ENCODE measurements at regions not wholly inside any gene's neighbourhood (a gene's known extent, or its start where the extent isn't known, plus 50 kb on each side); places are given as distances from the start of the nearest gene placed in this dataset.
A peak's percentile ranks its signal among the peaks of the same experiment; 100 is the strongest.
"Not testable (repeated sequence)": the region's sequence is repeated elsewhere in the genome, so short reads cannot be mapped to it uniquely, and the experiment has no call there.

- H3K9me3 ChIP-seq (ENCODE audit: low read length), result no peaks in the 10 kb centered on the region
- no TSS peak for BruUV-seq (replicated peaks)
These were observed 947.1 kb upstream of the HS3ST1 start for GRCh38 chr4:12375805-12376204.

GRCh38 chr4:12365869-12366268 is 937.2 kb upstream of the HS3ST1 start:
- H3K27me3 ChIP-seq (ENCODE audit: low read length); H3K9ac ChIP-seq (ENCODE audit: low read length); H2AFZ ChIP-seq (ENCODE audit: low read length); POLR2A ChIA-PET (ENCODE audit: unreplicated experiment); DNase-seq; H3F3A ChIP-seq (ENCODE audit: low read length, unreplicated experiment); H3K36me3 ChIP-seq (ENCODE audit: low read depth, low read length); H3K9me2 ChIP-seq (replicated peaks; ENCODE audit: low read length); H3K4me1 ChIP-seq (ENCODE audit: insufficient read depth, low read length); H3K9me3 ChIP-seq (ENCODE audit: low read length); H3K27ac ChIP-seq (ENCODE audit: low read length); BruUV-seq (replicated peaks); intact Hi-C loops (cut with micrococcal nuclease); H3K79me2 ChIP-seq (ENCODE audit: low read length); H3K4me2 ChIP-seq (ENCODE audit: low read length); H3K4me3 ChIP-seq (ENCODE audit: low read length); H4K20me1 ChIP-seq (ENCODE audit: low read length); CTCF ChIA-PET; ATAC-seq: not testable (repeated sequence)

More at GRCh38 chr4:12375805-12376204, 947.1 kb upstream of the HS3ST1 start:
- Histone ChIP-seq H3K27me3 (ENCODE audit: low read length) (no peaks in the 10 kb centered on the region), H3K4me1 (ENCODE audit: insufficient read depth, low read length) (no peaks in the 10 kb centered on the region), H3K27ac (ENCODE audit: low read length) (no peak overlapping the region), H3K4me3 (ENCODE audit: low read length) (no peak overlapping the region), H3K4me2 (ENCODE audit: low read length) (no peak overlapping the region), H3F3A (ENCODE audit: low read length, unreplicated experiment) (no peaks in the 10 kb centered on the region), H3K79me2 (ENCODE audit: low read length) (no peaks in the 10 kb centered on the region), H4K20me1 (ENCODE audit: low read length) (no peaks in the 10 kb centered on the region), H3K9ac (ENCODE audit: low read length) (no peak overlapping the region), H2AFZ (ENCODE audit: low read length) (no peak overlapping the region), H3K36me3 (ENCODE audit: low read depth, low read length) (no peaks in the 10 kb centered on the region), H3K9me2 (replicated peaks; ENCODE audit: low read length) (no peaks in the 10 kb centered on the region)
- DNase-seq (no peak), ATAC-seq (no peak)
- CTCF ChIA-PET, result no interaction called here
- POLR2A ChIA-PET (ENCODE audit: unreplicated experiment), result no interaction called here
- TF ChIP-seq CTCF (conservative IDR thresholded peaks at IDR 0.05; ENCODE audit: low read depth, low read length) (no peak), EZH2phosphoT487 (IDR thresholded peaks at IDR 0.05; ENCODE audit: borderline replicate concordance, low read length) (no peak), EZH2 (IDR thresholded peaks at IDR 0.05; ENCODE audit: low read length, unreplicated experiment) (no peak)
- intact Hi-C loops (cut with micrococcal nuclease), result no loop called here

GRCh38 chr4:12360391-12360790 is 931.7 kb upstream of the HS3ST1 start:
- no peaks in the 10 kb centered on the region for H3K36me3 ChIP-seq (ENCODE audit: low read depth, low read length)
- no peaks in the 10 kb centered on the region for H4K20me1 ChIP-seq (ENCODE audit: low read length)
- H3K4me2 ChIP-seq (ENCODE audit: low read length), result no peak overlapping the region
- no peaks in the 10 kb centered on the region for H3K9me2 ChIP-seq (replicated peaks; ENCODE audit: low read length)
- DNase-seq (peak; percentile 38), ATAC-seq (no peak)
- intact Hi-C loops (cut with micrococcal nuclease), result no loop called here
- no peaks in the 10 kb centered on the region for H3K9me3 ChIP-seq (ENCODE audit: low read length)
- H3K27ac ChIP-seq (ENCODE audit: low read length), result no peak overlapping the region
- no peaks in the 10 kb centered on the region for H3K27me3 ChIP-seq (ENCODE audit: low read length)
- no peaks in the 10 kb centered on the region for H3F3A ChIP-seq (ENCODE audit: low read length, unreplicated experiment)
- no peak overlapping the region for H3K4me3 ChIP-seq (ENCODE audit: low read length)
- no peaks in the 10 kb centered on the region for H3K4me1 ChIP-seq (ENCODE audit: insufficient read depth, low read length)
- CTCF ChIA-PET, result no interaction called here
- H3K9ac ChIP-seq (ENCODE audit: low read length), result no peak overlapping the region
- POLR2A ChIA-PET (ENCODE audit: unreplicated experiment), result no interaction called here
- no peaks in the 10 kb centered on the region for H3K79me2 ChIP-seq (ENCODE audit: low read length)
- no TSS peak for BruUV-seq (replicated peaks)
- TF ChIP-seq CTCF (conservative IDR thresholded peaks at IDR 0.05; ENCODE audit: low read depth, low read length) (no peak), EZH2 (IDR thresholded peaks at IDR 0.05; ENCODE audit: low read length, unreplicated experiment) (no peak), EZH2phosphoT487 (IDR thresholded peaks at IDR 0.05; ENCODE audit: borderline replicate concordance, low read length) (no peak)
- no peak overlapping the region for H2AFZ ChIP-seq (ENCODE audit: low read length)

Data from PC-3 (cell line).